ENCODE measurements at regions not wholly inside any gene's neighbourhood (a gene's known extent, or its start where the extent isn't known, plus 50 kb on each side); places are given as distances from the start of the nearest gene placed in this dataset.
"Not testable (repeated sequence)": the region's sequence is repeated elsewhere in the genome, so short reads cannot be mapped to it uniquely, and the experiment has no call there.

GRCh38 chr5:82644229-82644628 is 366.1 kb upstream of the RPS23 start:
- no peak for DNase-seq (ENCODE audit: low spot score)

DNA sequence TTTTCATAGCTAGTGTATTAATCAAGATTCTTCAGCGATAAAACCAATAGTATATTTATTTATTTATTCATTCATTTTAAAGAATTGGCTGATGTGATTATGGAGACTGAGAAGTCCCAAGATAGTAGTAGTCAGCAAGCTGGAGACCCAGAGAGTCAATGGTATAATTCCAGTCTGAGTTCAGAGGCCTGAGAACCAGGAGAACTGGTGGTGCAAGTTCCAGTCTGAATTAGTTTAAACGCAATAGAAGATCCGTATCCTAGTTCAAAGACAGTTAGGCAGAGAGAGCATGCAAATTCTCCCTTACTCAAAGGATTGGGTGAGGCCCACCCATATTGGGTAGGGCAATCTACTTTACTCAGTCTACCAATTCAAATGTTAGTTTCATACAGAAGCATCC is 364.2 kb upstream of the RPS23 start:
- no peak for DNase-seq (ENCODE audit: low spot score)

- peak; percentile 26 for DNase-seq (ENCODE audit: low spot score)
Measured at GRCh38 chr5:82641331-82642003, 363.3 kb upstream of the RPS23 start.

GRCh38 chr5:82640916-82641315 is 362.8 kb upstream of the RPS23 start:
- no peak for DNase-seq (ENCODE audit: low spot score)

GRCh38 chr5:82639393-82640144 is 361.4 kb upstream of the RPS23 start:
- no peak for DNase-seq (ENCODE audit: low spot score)

DNA sequence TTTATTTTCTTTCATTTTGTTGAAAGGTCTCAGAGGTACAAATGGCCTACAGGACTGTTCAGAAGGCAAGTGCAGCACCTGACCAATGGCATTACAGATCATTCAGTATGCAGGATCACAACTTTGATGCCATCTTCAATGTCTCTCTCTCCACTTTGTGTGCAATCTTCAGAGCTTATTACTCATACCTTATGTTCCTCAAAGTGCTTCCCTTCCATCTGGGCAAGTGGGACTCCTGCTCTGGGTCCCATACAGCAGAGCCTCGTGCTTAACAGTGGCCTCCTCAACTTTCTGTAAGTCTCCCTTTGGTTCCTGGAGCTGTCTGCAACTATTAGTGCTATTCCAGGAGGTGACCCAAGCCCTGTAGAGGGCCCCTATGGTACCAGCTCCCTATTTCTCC is 358.4 kb upstream of the RPS23 start:
- DNase-seq (ENCODE audit: low spot score), result no peak

GRCh38 chr5:82635561-82636288 is 357.6 kb upstream of the RPS23 start:
- no peak for DNase-seq (ENCODE audit: low spot score)

- no peak for DNase-seq (ENCODE audit: low spot score)
Measured at GRCh38 chr5:82628364-82628910, 350.3 kb upstream of the RPS23 start.

GRCh38 chr5:82626905-82627591 is 348.9 kb upstream of the RPS23 start:
- DNase-seq (ENCODE audit: low spot score), result not testable (repeated sequence)

- DNase-seq (ENCODE audit: low spot score), result not testable (repeated sequence)
Measured at GRCh38 chr5:82626012-82626411, 347.9 kb upstream of the RPS23 start.

DNA sequence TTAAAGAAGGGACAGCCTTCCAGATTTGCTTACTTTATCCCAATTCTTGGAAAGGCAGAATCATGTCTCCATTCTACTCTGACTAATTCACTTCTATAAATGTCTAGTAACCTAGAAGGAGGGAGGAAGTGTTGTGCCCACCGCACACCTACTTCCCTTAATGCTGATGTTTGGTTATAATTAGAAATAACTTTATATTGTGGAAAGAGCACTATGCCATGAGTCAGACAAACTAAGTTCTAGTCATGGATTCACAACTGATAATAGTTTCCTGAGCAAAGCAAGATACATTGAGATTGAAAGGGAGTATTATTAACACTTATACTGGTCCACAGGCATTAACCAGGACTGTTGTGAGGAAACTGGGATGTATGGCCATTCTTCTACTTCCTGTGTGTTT is 345.9 kb upstream of the RPS23 start:
- no peak for DNase-seq (ENCODE audit: low spot score)

- DNase-seq (ENCODE audit: low spot score), result no peak
Measured at GRCh38 chr5:82622711-82623514, 344.8 kb upstream of the RPS23 start.

DNA sequence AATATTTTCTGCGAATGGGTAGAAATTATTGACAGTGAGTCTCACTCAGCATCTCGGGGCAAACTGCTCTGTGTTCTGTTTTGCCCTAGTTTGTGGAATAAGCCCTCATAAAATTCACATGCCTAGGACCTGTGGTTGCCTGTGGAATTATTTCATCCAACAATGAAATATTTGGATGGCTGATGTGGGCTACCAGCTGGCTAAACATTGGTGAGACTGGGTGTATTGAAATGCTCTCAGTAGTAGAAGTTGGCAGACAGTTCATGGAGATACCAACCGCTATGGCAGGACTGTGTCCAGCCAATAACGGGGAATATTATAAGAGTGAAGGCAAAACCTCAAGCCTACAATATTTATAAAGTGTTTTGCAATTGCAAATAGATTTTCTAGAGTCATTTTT is 344.1 kb upstream of the RPS23 start:
- no peak for DNase-seq (ENCODE audit: low spot score)

DNA sequence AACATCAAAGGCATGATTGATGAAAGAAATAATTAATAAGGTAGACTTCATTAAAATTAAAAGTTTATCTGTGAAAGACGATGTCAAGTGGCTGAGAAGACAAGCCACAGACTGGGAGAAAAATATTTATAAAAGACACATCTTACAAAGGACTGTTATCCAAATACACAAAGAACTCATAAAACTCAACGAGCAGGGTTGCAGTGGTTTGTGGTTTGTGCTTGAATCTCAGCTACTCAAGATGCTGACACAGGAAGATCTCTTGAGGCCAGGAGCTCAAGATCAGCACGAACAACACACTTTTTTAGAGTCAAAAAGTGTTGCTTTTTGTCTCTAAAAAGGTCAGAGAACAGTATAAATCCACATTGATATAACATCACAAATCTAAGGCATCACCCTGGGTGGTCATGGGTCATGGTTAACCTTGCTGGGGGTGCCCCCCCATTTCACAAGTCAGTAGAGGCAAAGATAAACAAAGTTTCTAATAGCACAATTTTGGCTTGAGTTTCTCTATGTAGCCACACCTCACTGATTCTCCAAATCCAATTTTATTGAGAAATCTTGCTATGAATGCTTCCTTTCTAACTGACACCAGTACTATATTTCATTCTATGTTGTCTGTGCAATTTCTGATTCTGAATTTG is 342.9 kb upstream of the RPS23 start:
- no peak for DNase-seq (ENCODE audit: low spot score)

- no peak for DNase-seq (ENCODE audit: low spot score)
Measured at GRCh38 chr5:82619097-82619496, 340.9 kb upstream of the RPS23 start.

DNA sequence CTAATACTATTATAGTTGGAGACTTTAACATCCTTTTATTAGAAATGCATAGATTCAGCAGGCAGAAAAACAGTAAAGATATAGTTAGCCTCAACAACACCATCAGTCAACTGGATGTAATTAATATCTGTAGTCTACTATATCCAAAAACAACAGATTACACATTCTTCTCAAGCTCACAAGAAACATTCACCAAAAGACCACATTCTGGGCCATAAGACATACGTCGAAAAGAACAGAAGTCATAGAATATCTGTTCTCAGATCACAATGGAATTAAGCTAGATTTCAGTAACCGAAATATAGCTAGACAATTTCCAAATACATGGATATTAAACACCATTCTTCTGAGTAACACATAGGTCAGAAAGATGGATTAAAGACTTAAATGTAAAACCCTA is 336.6 kb upstream of the RPS23 start:
- no peak for DNase-seq (ENCODE audit: low spot score)

GRCh38 chr5:82613891-82614290 is 335.7 kb upstream of the RPS23 start:
- no peak for DNase-seq (ENCODE audit: low spot score)

DNA sequence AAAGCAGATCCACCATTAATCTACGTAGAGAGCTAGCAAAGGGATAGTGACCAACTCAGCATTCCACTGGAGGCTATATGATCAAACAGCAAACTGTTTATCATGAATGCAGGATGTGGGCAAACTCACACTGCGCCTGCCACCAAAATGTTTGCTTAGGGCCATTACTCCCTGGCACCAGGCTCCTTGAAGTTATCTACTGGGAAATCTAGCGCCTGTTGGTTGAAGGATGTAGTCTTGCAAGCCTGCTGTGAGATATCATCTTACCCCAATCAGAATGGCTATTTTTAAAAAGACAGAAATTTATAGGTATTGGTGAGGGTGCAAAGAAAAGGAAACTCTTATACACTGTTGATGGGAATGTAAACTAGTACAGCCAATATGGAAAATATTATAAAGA is 332.5 kb upstream of the RPS23 start:
- no peak for DNase-seq (ENCODE audit: low spot score)

GRCh38 chr5:82605441-82605973 is 327.4 kb upstream of the RPS23 start:
- no peak for DNase-seq (ENCODE audit: low spot score)

Data from CD4-positive, alpha-beta T cell treated with Interleukin-2 at 100 ng/mL for 4 hours (primary cell).